OCI-LY7 (cell line): ENCODE measurements at regions not wholly inside any gene's neighbourhood (a gene's known extent, or its start where the extent isn't known, plus 50 kb on each side); places are given as distances from the start of the nearest gene placed in this dataset.

Experiments
- BruUV-seq: library from RNA; stranded (reverse); fragments of 400-500 nt; replicated peaks from 2 replicates; lab custom pipeline; 2021; lab: Mats Ljungman, UMichigan
- CTCF ChIA-PET: fragments of 300-600 bp; sonication (Branson Sonifier 250); formaldehyde crosslinking; loops from one replicate; lab custom pipeline; 2022; ENCODE audit warnings: antibody characterized with exemption; ENCODE audit not compliant: unreplicated experiment; lab: Charles Lee
- POLR2A ChIA-PET: fragments of 300-600 bp; sonication (Branson Sonifier 250); formaldehyde crosslinking; loops from one replicate; lab custom pipeline; 2022; ENCODE audit warnings: antibody characterized with exemption; lab: Charles Lee
- DNase-seq: peaks from one replicate; pipeline ENCODE4 v3.0.0-alpha.2; 2015; ENCODE audit warnings: low spot score
- H2AFZ ChIP-seq: fragments of 200-600 bp; sonication (generic), shearing (Covaris generic); 2 replicates; pipeline ENCODE4 v1.6.1; 2014; ENCODE audit warnings: mild to moderate bottlenecking, antibody characterized with exemption, low read length, moderate library complexity
- H3K27ac ChIP-seq: fragments of 200-600 bp; sonication (generic); 2 replicates; pipeline ENCODE4 v1.5.1; 2014; ENCODE audit warnings: mixed run types, low read depth, mild to moderate bottlenecking, moderate library complexity, low read length, inconsistent platforms; ENCODE audit not compliant: poor library complexity, severe bottlenecking
- H3K36me3 ChIP-seq: fragments of 200-600 bp; sonication (generic); 2 replicates; pipeline ENCODE4 v1.6.1; 2014; ENCODE audit warnings: mild to moderate bottlenecking, antibody characterized with exemption, low read length, moderate library complexity, mixed read lengths; ENCODE audit not compliant: insufficient read depth
- H3K4me1 ChIP-seq: fragments of 200-600 bp; sonication (generic); 2 replicates; pipeline ENCODE4 v1.5.1; 2014; ENCODE audit warnings: mild to moderate bottlenecking, low read length; ENCODE audit not compliant: insufficient read depth, poor library complexity, severe bottlenecking
- H3K4me2 ChIP-seq: fragments of 200-600 bp; sonication (generic); 2 replicates; pipeline ENCODE4 v1.6.1; 2014; ENCODE audit warnings: mild to moderate bottlenecking, low read length
- H3K4me3 ChIP-seq: fragments of 200-600 bp; sonication (generic); 2 replicates; pipeline ENCODE4 v1.5.1; 2014; ENCODE audit warnings: mild to moderate bottlenecking, low read depth, low read length; ENCODE audit not compliant: poor library complexity, severe bottlenecking
- H3K79me2 ChIP-seq: fragments of 200-600 bp; sonication (generic); 2 replicates; pipeline ENCODE4 v1.6.1; 2016; ENCODE audit warnings: low read depth, mild to moderate bottlenecking, low read length, moderate library complexity, mixed read lengths; ENCODE audit not compliant: insufficient read depth
- H3K9me2 ChIP-seq: fragments of 200-600 bp; sonication (generic); 2 replicates; pipeline ENCODE4 v1.6.1; 2016; ENCODE audit warnings: mild to moderate bottlenecking, low read length, mixed read lengths; ENCODE audit not compliant: insufficient read depth
- H3K9me3 ChIP-seq: fragments of 200-600 bp; sonication (generic); 2 replicates; pipeline ENCODE4 v1.6.1; 2014; ENCODE audit warnings: mild to moderate bottlenecking, mixed run types, low read length, mixed read lengths
- H4K20me1 ChIP-seq: fragments of 200-600 bp; sonication (generic); 2 replicates; pipeline ENCODE4 v1.6.1; 2014; ENCODE audit warnings: mild to moderate bottlenecking, antibody characterized with exemption, low read length, moderate library complexity, mixed read lengths; ENCODE audit not compliant: insufficient read depth
- EZH2phosphoT487 ChIP-seq: fragments of 200-600 bp; sonication (generic); IDR thresholded peaks from 2 replicates; pipeline ENCODE4 v1.6.1; 2018; ENCODE audit warnings: low read depth, borderline replicate concordance, mild to moderate bottlenecking, mixed run types, antibody characterized with exemption, low read length, moderate library complexity, mixed read lengths
- intact Hi-C: fragments of 100-400 bp; cut with micrococcal nuclease; formaldehyde crosslinking; loops from one replicate; pipeline ENCODE4 v1.10.0; 2022; ENCODE audit not compliant: unreplicated experiment
- TF ChIP-seq, protein P1 (sequence below): fragments of 200-600 bp; sonication (generic); conservative IDR thresholded peaks from 2 replicates; pipeline ENCODE4 v1.5.1; 2014; ENCODE audit warnings: mild to moderate bottlenecking, antibody characterized with exemption, low read length, moderate library complexity, mixed read lengths

DNA sequence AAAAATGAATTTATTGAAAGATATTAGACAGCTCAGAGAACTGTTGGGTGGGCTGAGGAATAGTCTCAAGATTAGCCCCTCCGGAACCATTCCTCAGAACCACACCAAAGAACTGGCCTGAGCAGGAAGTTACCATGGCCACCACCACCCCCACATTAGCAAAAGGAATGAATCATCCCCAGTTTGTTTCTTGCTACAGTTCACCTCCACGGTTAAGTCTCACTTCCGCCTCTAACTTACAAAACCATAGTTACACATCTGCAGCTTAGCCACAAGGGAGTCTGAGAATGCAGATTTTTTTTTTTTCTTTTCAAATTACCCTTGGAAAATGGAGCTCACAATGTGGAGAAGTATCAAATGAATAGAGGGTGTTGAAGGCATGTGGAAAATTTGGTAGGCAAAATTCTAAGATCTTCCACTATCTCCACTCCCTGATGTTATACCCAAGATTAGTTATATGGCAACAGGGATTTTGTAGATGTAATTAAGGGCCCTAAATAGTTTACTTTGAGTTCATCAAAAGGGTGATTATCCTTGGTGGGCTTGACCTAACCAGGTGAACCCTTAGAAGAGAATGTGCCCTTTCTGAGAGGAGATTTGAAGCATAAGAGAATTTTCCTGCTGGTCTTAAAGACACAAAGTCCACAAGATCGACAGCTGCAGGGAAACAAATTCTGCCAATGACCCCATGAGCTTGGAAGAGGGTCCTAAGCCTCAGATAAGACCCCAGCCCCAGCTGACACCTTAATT is 129.8 kb upstream of the KRR1 start:
- Histone ChIP-seq H3K4me1 (peaks cover 51% of the 10 kb centered on the region), H4K20me1 (no peaks in the 10 kb centered on the region), H3K9me2 (no peaks in the 10 kb centered on the region), H3K9me3 (no peaks in the 10 kb centered on the region), H3K79me2 (no peaks in the 10 kb centered on the region), H3K4me3 (peak overlapping the region; percentile 30), H3K27ac (peak overlapping the region; percentile 71), H2AFZ (peak overlapping the region; percentile 99), H3K4me2 (peak overlapping the region; percentile 66), H3K36me3 (no peaks in the 10 kb centered on the region)
- intact Hi-C loops = no loop called here
- CTCF ChIA-PET = interaction anchor here (1.5 kb wide), 1 partner anchor 115 kb away, joined by 3 read pairs; no protein-coding TSS in a partner anchor
- DNase-seq = peak; percentile 89
- TF ChIP-seq, protein P1, sequence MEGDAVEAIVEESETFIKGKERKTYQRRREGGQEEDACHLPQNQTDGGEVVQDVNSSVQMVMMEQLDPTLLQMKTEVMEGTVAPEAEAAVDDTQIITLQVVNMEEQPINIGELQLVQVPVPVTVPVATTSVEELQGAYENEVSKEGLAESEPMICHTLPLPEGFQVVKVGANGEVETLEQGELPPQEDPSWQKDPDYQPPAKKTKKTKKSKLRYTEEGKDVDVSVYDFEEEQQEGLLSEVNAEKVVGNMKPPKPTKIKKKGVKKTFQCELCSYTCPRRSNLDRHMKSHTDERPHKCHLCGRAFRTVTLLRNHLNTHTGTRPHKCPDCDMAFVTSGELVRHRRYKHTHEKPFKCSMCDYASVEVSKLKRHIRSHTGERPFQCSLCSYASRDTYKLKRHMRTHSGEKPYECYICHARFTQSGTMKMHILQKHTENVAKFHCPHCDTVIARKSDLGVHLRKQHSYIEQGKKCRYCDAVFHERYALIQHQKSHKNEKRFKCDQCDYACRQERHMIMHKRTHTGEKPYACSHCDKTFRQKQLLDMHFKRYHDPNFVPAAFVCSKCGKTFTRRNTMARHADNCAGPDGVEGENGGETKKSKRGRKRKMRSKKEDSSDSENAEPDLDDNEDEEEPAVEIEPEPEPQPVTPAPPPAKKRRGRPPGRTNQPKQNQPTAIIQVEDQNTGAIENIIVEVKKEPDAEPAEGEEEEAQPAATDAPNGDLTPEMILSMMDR = no peak
- no peak for TF ChIP-seq EZH2phosphoT487
- no TSS peak for BruUV-seq
- POLR2A ChIA-PET = interaction anchor here (0.5 to 5.5 kb wide), 25 partner anchors 10 to 508 kb away, joined by 3 to 37 read pairs (median 4); partner anchors contain the start of gene GLIPR1

DNA sequence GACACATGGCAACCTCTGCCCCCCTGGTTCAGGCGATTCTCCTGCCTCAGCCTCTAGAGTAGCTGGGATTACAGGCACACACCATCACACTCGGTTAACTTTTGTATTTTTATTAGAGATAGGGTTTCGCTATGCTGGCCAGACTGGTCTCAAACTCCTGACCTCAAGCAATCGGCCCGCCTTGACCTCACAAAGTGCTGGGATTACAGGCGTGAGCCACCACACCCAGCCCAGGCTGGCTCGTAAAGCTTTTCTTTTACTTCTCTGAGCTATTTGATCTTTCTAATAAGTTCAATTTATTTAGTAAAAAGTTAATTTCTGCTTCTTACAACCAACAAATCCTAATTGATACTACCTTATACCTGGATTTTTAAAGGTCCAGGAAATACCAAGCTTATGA is 127.4 kb upstream of the KRR1 start:
- no peaks in the 10 kb centered on the region for H3K9me3 ChIP-seq
- H3K4me3 ChIP-seq = no peak overlapping the region
- no peaks in the 10 kb centered on the region for H3K9me2 ChIP-seq
- BruUV-seq = no TSS peak
- no peaks in the 10 kb centered on the region for H3K36me3 ChIP-seq
- no peak overlapping the region for H3K4me2 ChIP-seq
- H4K20me1 ChIP-seq = no peaks in the 10 kb centered on the region
- DNase-seq = no peak
- H3K27ac ChIP-seq = no peak overlapping the region
- ChIA-PET POLR2A (interaction anchor here (0.6 to 5.5 kb wide), 4 partner anchors 9 to 465 kb away, joined by 3 to 37 read pairs (median 4); no protein-coding TSS in a partner anchor), CTCF (interaction anchor here (1.1 kb wide), 1 partner anchor 165 kb away, joined by 3 read pairs; no protein-coding TSS in a partner anchor)
- H3K4me1 ChIP-seq = peaks cover 36% of the 10 kb centered on the region
- H2AFZ ChIP-seq = no peak overlapping the region
- TF ChIP-seq, protein P1 = no peak
- TF ChIP-seq EZH2phosphoT487 = no peak
- no peaks in the 10 kb centered on the region for H3K79me2 ChIP-seq
- intact Hi-C loops = no loop called here

DNA sequence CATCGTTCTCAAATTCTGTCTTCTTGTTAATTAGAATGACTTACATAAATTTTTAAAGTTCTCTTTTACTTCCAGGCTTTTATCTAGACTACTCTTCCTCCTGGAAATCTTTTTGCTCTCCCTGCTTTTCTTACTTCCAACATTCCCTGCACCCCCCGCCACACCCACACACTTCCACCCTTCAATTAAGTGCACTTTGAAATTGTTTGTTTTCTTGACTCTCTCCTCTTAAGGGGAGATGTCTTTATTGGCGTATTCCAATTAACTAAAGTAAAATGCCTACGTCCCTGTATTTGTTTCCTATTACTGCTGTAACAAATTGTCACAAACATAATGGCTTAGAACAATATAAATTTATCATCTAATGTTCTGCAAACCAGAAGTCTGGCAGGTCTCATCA is 125.2 kb upstream of the KRR1 start:
- TF ChIP-seq, protein P1 = no peak
- no peak for TF ChIP-seq EZH2phosphoT487
- Histone ChIP-seq H4K20me1 (no peaks in the 10 kb centered on the region), H3K27ac (no peak overlapping the region), H3K4me2 (no peak overlapping the region), H3K9me3 (no peaks in the 10 kb centered on the region), H3K79me2 (no peaks in the 10 kb centered on the region), H3K36me3 (no peaks in the 10 kb centered on the region), H3K4me3 (no peak overlapping the region), H2AFZ (no peak overlapping the region), H3K4me1 (peaks cover 20% of the 10 kb centered on the region), H3K9me2 (no peaks in the 10 kb centered on the region)
- DNase-seq = no peak
- CTCF ChIA-PET = no interaction called here
- POLR2A ChIA-PET = interaction anchor here (0.7 to 5.5 kb wide), 2 partner anchors 6 to 95 kb away, joined by 3 to 37 read pairs; no protein-coding TSS in a partner anchor
- BruUV-seq = no TSS peak
- intact Hi-C loops = no loop called here
